Stimulated activated CD8-positive, alpha-beta memory T cell treated with anti-CD3 and anti-CD28 coated beads, Interleukin-4, amount 100 ng/mL, for 24 hours (primary cell): ENCODE measurements at regions not wholly inside any gene's neighbourhood (a gene's known extent, or its start where the extent isn't known, plus 50 kb on each side); places are given as distances from the start of the nearest gene placed in this dataset.

ENCODE experiments used
- DNase-seq: peaks from one replicate; pipeline ENCODE4 v3.0.0-alpha.2; 2020; ENCODE audit warnings: low read depth

DNA sequence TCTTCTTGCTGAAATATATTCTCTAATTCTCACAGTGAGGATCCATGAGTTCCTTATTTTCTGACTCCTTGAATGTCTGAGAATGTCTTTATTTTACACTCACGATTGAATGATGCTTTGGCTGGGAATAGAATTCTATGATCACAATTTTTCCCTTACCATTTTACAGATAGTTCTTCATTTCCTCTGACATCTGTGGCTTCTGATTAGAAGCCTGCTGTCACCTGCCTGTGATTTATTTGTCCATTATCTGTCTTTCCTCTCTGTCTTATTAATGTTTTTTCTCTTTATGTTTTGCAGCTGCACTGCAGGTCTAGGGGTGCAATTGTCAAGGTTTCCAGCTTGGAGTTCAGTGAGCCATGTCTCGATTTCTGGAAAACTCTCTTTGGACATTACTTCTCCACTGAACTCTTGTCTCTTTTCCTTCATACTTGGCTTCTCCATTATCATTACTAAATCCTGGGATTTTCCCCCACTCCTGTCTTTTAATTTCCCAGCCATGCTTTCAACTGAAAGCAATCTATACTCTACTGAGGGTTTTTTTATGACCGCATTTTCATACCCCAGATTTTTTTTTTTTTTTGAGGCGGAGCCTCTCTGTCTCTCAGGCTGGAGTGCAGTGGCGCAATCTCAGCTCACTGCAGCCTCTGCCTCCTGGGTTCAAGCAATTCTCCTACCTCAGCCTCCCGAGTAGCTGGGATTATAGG is 85.8 kb upstream of the PRNP start:
- DNase-seq = no peak

DNA sequence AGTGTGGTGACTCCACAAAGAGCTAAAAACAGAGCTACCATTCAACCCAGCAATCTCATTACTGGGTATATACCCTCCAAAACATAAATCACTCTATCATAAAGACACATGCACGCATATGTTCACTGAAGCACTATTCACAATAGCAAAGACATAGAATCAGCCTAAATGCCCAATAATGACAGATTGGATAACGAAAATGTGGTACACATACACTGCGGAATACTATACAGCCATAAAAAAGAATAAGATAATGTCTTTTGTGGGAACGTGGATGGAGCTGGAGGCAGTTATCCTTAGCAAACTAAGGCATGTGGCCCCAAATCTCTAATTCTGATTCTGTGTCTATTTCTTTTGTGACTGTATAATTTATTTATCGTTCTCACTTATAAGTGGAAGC is 89.0 kb upstream of the PRNP start:
- DNase-seq = no peak

DNA sequence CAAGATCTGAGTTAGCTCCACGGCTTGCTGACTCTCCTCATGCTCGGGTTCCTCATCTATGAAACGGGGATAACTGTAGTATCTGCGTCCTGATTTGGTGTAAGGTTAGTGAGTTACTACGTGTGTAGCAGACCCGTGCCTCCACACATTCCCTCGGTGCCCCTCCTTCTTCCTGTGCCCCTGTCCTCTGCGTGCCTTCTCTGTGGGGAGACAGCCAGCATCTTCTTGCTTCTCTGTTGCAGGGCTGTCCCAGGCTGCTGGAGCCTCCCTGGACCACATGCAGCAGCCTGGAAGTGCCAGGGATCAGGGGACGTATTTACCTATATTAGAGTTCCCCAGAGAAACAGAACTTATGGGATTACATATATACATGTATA is 93.1 kb upstream of the PRNP start:
- no peak for DNase-seq

DNA sequence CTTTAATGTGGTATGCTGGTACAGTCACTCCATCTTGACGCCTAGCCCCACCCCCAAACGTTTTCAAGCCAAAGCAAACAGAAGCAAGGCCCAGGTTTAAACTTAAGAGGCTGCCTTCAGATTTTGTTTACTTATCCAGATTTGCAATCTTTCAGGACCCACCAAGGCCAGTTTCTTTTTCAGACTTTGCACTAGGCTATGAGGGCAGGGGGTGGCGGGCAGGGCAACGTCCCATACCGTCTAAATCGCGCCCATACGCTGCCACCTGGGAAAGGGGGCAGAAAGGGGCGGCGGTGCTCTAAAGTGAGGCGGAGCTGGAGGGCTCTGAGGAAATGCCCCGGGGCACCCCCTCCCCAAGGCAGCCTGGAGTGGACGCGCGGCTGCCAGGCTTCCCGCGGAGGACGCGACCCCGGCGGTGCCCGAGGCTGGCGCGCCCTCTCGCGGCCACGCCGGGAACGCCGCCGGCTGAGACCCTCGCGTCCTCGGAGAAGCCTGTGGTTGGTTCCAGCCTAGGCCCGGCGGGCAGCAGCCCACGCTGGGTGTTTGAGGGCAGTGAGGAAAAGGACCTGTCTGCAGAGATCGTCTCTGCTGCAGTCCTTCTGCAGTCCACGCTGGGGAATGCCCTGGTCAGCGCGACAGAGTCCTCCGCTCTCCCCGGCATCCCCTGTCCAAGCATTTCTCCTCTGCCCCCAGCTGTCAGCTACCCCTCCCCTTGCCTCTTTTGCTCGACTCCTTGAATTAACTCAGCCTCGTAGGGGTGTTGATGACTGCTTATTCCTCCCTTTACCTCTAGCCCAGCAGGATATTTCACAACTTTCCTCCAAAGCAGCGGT is 93.7 kb upstream of the PRNP start:
- DNase-seq = peak; percentile 41

DNA sequence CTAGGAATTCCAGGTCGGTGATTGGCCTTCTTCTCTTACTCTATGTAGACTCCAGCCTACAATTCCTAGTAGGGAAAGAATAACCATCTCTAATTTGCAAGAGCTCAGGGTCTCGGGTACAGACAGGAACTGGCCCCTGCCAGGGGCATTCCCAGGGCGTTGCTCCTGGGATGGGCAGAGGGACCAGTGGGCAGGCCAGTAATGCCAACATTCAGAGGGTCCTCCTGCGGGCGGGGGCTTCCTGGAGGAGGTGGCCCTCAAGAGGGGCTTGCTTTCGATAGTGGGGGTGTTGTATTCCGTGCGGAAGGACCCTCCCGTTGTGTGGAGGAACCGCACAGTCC is 94.3 kb upstream of the PRNP start:
- DNase-seq = no peak

DNA sequence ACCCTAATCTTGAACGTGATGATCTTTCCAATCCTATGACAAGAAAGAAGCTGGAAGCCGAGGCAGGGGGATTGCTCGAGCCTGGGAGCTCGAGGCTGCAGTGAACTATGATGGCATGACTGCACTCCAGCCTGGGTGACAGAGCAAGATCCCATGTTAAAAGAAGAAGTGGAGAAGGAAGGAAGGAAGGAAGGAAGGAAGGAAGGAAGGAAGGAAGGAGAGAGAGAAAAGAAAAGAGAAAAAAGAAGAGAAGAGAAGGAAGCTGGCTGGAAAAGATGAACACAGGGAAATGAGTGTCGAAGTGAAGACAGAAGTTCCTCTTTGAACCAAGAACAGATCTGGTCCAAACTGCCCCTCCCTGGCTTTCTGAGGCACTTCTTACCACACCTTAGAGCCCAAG is 100.5 kb upstream of the PRNP start:
- no peak for DNase-seq

DNA sequence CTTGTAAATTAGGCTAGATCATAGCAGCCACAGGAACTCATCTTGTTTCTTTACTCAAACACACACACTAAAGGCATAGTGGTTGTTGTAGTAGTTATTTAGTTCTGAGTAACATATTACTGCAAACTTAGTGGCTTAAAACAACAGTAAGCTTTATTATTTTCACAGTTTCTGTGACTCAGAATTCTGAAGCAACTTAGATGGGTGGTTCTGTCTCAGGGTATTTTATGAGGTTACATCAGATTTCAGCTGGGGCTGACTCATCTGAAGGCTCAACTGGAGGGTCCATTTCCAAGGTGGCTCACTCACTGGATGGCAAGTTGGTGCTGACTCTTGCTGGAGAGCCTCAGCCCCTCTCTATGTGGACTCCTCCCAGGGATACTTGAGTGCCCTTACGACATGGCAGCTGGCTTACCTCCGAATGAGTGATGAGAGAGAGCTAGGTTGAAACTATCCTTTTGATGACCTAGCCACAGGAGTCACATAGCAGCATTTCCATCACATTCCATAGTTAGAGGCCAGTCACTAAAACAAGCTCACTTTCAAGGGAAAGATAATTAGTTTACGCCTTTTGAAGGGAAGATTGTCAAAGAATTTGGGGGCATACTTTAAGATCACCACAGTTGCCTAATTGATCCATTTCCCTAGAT is 101.0 kb upstream of the PRNP start:
- DNase-seq = no peak

DNA sequence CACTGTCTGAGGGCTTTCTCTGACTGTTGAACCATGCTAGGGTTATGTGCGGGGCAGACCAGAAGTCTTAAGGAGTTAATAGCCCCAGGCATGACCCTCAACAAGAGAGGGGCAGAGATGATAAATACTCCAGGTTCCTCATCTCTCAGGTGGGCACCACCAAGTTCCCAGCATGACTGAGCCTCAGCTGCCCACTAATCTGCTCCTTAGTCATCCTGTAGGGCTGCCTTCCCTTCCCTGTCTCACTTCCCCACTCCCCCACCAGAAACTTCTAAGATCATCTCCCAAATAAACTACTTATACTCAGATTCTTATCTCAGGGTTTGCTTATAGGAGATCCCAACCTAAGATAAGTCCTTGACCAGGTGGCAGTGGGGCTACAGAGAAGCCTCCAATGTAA is 101.7 kb upstream of the PRNP start:
- DNase-seq = no peak

DNA sequence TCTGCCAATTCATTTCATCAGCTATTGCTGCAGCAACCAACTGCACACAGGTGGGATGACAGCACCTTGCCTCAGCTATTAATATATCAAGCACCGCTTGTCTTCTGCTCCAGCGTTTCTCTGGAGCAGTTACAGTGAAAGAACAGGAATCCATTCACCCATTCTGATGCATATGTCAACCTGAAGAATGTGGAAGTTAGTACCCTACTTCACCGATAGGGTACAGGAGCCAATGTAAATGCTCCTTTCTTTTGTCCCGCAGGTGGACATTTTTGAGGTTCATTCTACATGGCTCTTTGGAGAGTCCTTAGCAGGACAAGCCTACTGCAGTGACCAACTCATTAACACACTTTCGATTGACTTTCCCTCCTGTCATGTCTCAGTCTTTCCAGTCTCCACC is 104.4 kb upstream of the PRNP start:
- DNase-seq = no peak

DNA sequence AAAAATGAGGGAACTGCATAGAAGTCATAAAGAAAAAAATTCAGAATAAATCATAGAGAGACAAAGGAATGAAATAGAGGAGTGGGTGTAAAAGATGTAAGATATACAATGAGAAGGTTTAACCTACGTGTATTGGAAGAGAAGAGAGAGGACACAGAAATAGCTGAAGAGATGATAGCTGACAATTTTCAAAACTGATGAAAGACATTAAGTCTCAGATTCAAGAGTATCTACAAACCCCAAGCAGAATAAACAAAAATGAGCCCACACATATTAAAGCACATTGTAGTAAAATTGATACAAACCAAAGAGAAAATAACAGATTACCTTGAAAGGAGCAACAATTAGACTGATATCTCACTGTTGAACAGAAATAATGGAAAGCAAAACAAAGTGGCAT is 107.9 kb upstream of the PRNP start:
- no peak for DNase-seq

DNA sequence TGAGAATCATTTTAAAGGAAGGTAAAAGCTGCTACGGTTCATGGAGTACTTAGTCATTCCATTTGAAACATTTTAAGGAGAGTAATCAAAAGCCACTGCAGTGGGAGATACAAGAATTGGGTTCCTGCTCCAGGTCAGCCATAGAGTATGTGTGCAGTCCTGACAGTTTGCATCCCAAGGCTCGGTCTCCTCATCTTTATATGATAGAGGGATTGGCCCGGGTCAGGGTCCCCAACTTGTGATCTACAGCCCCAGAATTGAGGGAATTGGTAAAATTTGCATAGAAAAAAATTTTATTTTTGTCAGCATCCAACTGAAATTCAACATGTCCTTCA is 111.9 kb upstream of the PRNP start:
- DNase-seq = no peak

DNA sequence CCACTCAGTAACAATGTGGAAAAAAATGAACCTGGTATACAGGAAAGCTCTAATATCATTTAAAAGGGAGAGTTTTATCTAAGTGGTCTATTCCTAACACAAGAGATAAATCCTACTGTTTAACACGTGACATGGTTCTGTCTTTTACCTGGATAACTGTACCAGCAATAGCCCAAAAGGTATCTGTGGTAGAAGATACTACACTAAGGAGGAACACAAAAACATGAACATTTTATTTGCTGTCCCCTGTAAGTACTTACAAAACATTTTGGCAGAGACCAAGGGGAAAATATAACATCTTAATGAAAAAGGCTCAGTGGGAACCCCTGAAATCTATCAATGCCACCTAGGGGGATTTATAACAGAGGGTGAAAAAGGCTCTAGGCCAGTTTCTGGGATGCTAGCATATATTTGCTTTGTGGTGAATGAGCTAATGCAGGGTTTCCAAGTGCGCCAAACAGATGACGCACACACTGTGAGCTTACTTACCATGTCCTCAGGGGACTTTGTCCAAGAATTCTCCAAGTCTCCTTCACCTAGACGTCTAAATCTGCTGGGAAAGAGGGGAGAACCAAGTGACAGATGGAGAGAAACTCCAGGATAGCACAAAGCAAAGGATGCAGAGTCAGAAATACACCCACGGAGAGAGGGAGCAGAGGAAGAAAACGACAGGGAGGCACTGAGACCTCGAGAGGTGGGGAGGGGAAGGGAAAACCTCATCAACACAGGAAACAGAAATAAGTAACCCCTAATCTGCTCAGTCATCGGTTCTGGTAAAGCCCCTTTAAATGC is 112.5 kb upstream of the PRNP start:
- DNase-seq = no peak

DNA sequence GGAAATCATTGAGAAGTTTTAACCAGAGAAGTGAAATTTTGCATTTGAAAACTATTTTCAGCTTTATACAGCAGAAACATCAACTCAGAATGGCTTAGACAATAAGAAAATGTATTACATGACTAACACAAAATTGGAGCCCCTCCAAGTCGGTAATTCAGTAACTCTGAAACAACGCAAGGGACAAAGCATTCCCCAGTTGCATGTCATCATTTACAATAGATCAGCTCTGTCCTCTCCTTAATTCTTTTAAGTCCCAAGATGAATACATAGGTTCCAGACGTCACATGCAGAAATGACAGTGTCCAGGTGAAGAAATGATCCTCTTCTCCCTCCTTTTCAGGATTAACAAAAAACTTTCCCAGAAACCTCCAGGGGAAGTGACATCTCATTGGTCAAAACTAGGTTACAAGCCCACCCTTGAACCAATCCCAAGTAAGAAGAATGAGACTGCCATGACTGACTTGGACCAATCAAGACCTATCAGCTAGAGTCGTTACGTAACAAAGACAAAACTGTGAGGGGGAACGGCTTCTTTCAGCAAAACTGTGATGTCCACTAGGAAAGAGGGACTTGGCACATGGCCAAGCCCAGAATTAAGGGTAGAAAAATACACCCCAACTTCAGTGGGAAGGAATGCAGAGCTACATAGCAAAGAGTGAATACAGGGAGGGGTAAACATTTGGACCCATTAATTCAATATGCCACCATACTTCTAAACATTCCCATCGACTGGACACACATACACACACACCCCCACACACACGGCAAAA is 114.3 kb upstream of the PRNP start:
- DNase-seq = no peak

DNA sequence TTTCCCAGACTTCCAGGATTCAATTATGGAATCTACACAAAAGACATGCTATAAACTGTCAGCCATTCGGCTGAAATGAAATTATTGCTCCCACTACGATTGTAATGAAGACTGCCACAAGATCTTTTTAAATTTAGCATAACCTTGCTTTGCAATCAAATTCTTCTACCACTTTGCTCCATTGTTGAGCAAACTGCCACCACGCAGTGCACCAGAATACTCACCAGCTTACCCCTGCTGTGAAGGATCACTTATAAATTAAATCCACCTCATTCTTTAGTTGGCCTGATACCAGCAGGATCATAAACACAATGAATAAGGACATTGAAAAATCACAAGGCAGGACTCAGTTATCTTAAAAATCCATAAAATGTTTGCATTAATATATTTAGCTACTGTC is 116.4 kb upstream of the PRNP start:
- no peak for DNase-seq

DNA sequence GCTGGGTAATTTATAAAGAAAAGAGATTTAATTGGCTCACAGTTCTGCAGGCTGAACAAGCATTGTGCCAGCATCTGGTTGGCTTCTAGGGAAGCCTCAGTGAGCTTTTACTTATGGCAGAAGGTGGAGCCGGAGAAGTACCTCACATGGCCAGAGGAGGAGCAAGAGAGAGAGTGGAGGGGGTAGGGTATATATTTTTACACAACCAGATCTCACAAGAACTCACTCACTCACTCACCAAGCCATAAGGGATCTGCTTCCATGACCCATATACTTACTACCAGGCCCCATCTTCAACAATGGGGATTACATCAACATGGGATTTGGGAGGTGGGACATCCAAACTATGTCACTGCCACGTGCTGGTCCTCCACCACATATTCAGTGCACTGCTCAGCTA is 117.2 kb upstream of the PRNP start:
- no peak for DNase-seq

DNA sequence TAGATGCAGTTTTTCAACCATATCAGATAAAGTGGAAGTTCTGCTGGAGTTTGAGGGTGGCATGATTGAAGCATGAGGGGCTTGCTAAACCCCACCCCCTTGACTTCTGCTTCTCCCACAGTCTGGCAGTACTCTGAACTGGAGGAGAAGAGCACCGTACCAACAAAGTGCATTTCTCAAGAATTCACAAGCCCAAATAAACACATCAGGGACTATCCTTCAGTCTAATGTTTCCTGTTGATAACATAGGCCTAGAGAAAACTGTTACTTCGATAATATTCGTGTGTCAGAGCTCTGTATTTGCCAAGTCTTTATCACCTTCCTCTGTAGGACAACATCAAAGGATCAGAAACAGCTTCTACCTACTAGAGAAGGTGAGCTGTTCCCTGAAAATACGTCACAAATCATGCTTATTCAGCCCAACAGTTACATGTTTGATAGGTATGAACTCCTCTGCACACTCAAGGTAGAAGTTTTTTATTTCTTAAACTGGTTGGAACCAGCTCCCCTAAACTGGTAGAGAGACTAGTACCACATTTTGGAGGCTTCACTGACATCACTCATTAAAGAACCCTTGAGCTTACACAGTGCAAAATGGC is 117.8 kb upstream of the PRNP start:
- no peak for DNase-seq

DNA sequence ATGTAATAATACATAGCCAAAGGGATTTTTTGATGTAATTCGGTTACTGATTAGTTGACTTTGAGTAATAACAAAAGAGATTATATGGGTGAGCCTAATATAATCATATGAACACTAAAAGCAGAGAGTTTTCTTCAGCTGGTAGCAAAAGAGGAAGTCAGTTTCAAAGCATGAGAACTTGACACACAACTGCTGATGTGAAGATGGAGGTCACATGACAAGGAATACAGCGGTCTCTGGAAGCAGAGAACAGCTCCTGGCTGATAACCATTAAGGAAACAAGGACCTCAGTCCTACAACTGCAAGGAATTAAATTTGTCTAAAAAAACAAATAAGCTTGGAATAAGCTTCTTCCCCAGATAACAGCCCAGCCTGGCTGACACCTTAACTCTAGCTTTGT is 119.1 kb upstream of the PRNP start:
- DNase-seq = no peak

DNA sequence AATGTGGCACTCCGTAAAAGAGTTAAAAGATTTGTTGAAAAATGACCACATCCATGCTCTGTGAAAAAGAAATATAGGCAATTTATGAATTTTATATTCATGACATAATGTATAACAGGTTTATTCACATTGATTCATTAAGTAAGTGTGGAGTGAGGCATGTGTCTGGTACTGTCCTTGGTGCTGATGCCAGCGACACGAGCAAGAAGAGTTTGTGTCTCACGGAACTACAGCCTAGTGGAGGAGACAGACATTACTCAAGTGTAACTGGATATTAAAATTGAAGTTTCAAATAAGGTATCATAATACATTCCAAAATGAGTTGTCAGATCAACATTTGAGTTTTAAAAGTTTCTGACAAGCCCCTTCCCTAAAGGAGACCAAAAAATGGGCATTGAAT is 122.7 kb upstream of the PRNP start:
- DNase-seq = no peak

DNA sequence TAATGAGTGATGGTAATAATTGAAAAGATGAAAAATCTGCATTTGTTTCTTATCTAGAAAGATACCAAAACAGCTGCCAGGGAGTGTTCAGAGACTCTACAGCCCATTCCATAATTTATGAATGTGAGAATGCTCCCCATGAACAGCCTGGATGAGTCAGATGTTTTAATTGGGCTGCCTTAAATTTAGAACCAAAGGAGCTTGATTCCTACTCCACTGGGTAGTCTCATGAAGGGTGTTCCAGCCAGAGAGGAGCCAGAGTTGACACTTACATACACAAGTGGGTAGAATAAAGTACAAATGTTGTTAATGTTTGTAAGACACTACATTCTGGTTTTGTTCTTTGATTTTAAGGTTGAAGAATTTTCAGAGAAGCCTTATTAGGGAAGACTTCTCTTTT is 123.2 kb upstream of the PRNP start:
- no peak for DNase-seq

DNA sequence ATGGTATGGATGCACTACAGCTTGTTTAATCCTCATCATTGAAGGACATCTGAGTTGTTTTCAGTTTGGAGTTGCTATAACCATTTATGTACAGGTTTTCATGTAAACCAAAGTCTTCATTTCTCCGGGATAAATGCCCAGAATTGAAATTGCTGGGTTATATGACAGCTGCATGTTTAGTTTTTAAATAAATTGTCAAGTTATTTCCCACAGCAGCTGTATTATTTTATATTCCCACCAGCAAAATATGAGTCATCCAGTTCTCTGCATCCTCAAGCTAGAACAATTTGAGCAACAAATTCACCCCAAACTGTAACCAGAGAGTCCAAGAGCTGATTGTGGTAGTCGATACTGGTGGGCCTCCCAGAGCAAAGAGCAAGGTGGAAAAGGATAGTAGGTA is 125.6 kb upstream of the PRNP start:
- no peak for DNase-seq

DNA sequence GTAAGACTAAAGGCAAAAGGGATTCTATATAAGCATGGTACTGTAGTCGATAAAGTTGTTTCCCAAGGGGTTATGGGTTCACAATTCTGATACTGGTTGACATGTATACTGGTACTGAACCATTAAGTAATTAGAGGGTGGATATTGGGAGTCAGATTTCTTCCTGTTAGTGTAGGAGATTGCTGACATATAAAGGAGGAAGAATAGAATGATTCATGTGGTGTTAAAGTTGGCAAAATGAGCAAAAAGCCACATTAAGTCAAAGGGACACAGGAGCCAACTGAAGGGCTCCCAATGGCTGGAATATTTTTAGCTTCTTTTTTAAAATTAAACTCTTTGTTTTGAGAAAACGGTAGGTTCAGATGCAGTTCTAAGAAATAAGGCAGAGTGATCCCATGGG is 126.3 kb upstream of the PRNP start:
- no peak for DNase-seq

DNA sequence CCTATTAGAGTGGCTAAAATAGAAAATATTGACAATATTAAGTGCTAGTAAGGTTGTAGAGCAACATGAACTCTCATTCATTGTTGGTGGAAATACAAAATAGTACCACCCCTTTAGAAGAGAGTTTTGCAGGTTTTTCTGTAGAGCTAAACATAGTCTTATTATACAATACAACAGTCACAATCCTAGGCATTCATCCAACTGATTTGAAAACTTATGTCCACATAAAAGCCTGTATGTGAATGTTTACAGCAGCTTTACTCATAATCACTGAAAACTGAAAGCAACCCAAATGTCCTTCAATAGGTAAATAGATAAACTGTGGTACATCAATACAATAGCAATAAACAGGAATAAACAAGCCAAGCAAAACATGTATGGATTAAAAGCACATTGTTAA is 127.2 kb upstream of the PRNP start:
- no peak for DNase-seq
